Testis (tissue), 2 donors: ENCODE measurements at regions not wholly inside any gene's neighbourhood (a gene's known extent, or its start where the extent isn't known, plus 50 kb on each side); places are given as distances from the start of the nearest gene placed in this dataset.

Experiments used
- CTCF ChIP-seq, 3 experiments: fragments of 450-650 bp in 2 of 3; fragments of 200-600 bp in 1 of 3; sonication (generic) in 1 of 3; IDR thresholded peaks; one replicate each; pipeline ENCODE4 v1.5.1; 2016 to 2019; ENCODE audit warnings: antibody characterized with exemption in 3 of 3, mild to moderate bottlenecking in 2 of 3, moderate library complexity in 1 of 3
- POLR2A ChIP-seq: fragments of 450-650 bp; IDR thresholded peaks from one replicate; pipeline ENCODE4 v1.6.1; 2017; ENCODE audit warnings: antibody characterized with exemption, mild to moderate bottlenecking, moderate library complexity

- no peak for TF ChIP-seq CTCF (IDR thresholded peaks at IDR 0.05)
- no peak for TF ChIP-seq POLR2A
Observed at GRCh38 chr2:219908538-219908937, 281.1 kb downstream of the SLC4A3 start.
